Trophoblast cell (in vitro differentiated cells and primary cell): ENCODE measurements at regions not wholly inside any gene's neighbourhood (a gene's known extent, or its start where the extent isn't known, plus 50 kb on each side); places are given as distances from the start of the nearest gene placed in this dataset.

ENCODE experiments used
- DNase-seq, 2 donors: peaks; one replicate each; pipeline ENCODE4 v3.0.0-alpha.2; 2016
- H2AFZ ChIP-seq: 2 replicates; pipeline ENCODE4 v1.6.1; 2013; ENCODE audit warnings: low read length, moderate library complexity, mild to moderate bottlenecking; ENCODE audit not compliant: insufficient read depth, poor library complexity
- H2AK5ac ChIP-seq: 2 replicates; pipeline ENCODE4 v1.6.1; 2013; ENCODE audit warnings: mild to moderate bottlenecking, low read length
- H2BK120ac ChIP-seq: 2 replicates; pipeline ENCODE4 v1.6.1; 2013; ENCODE audit warnings: low read length, mild to moderate bottlenecking, moderate library complexity; ENCODE audit not compliant: insufficient read depth, poor library complexity
- H2BK12ac ChIP-seq: 2 replicates; pipeline ENCODE4 v1.6.1; 2013; ENCODE audit warnings: mild to moderate bottlenecking, low read length, moderate library complexity
- H2BK5ac ChIP-seq: 2 replicates; pipeline ENCODE4 v1.6.1; 2013; ENCODE audit warnings: low read length, low read depth, moderate library complexity, mild to moderate bottlenecking; ENCODE audit not compliant: poor library complexity
- H3K14ac ChIP-seq: 2 replicates; pipeline ENCODE4 v1.6.1; 2013; ENCODE audit warnings: mild to moderate bottlenecking, low read length
- H3K18ac ChIP-seq: 2 replicates; pipeline ENCODE4 v1.6.1; 2013; ENCODE audit warnings: mild to moderate bottlenecking, low read length
- H3K23ac ChIP-seq: 2 replicates; pipeline ENCODE4 v1.6.1; 2013; ENCODE audit warnings: low read length
- H3K27ac ChIP-seq: 2 replicates; pipeline ENCODE4 v1.5.1; 2013; ENCODE audit warnings: low read depth, mild to moderate bottlenecking, inconsistent platforms, low read length, moderate library complexity
- H3K27me3 ChIP-seq: 2 replicates; pipeline ENCODE4 v1.6.1; 2013; ENCODE audit warnings: inconsistent platforms, mild to moderate bottlenecking, low read length, moderate library complexity; ENCODE audit not compliant: insufficient read depth
- H3K36me3 ChIP-seq, 2 experiments: 1 replicate in 1 of 2; 2 replicates in 1 of 2; pipeline ENCODE4 v1.6.1; 2013; ENCODE audit warnings: low read length in 2 of 2, mild to moderate bottlenecking in 2 of 2, moderate library complexity in 1 of 2; ENCODE audit not compliant: insufficient read depth in 2 of 2, control insufficient read depth in 1 of 2
- H3K4ac ChIP-seq: 2 replicates; pipeline ENCODE4 v1.6.1; 2013; ENCODE audit warnings: low read depth, mild to moderate bottlenecking, low read length, moderate library complexity
- H3K4me1 ChIP-seq, 2 experiments: 1 replicate in 1 of 2; 2 replicates in 1 of 2; pipeline ENCODE4 v1.6.1; 2013; ENCODE audit warnings: low read length in 2 of 2, mild to moderate bottlenecking in 2 of 2, moderate library complexity in 1 of 2; ENCODE audit not compliant: insufficient read depth in 2 of 2, control insufficient read depth in 1 of 2
- H3K4me2 ChIP-seq: 2 replicates; pipeline ENCODE4 v1.6.1; 2013; ENCODE audit warnings: inconsistent platforms, mild to moderate bottlenecking, low read length, moderate library complexity
- H3K4me3 ChIP-seq: 2 replicates; pipeline ENCODE4 v1.5.1; 2013; ENCODE audit warnings: mild to moderate bottlenecking, low read depth, low read length, inconsistent platforms
- H3K79me1 ChIP-seq: one replicate; pipeline ENCODE4 v1.6.1; 2013; ENCODE audit warnings: low read length
- H3K79me2 ChIP-seq: 2 replicates; pipeline ENCODE4 v1.6.1; 2013; ENCODE audit warnings: low read length, mild to moderate bottlenecking; ENCODE audit not compliant: control insufficient read depth, insufficient read depth, poor library complexity
- H3K9ac ChIP-seq: 2 replicates; pipeline ENCODE4 v1.6.1; 2013; ENCODE audit warnings: mild to moderate bottlenecking, low read length
- H3K9me3 ChIP-seq: 2 replicates; pipeline ENCODE4 v1.6.1; 2013; ENCODE audit warnings: low read depth, mild to moderate bottlenecking, control low read depth, inconsistent platforms, low read length; ENCODE audit not compliant: insufficient read depth
- H4K12ac ChIP-seq: 2 replicates; pipeline ENCODE4 v1.6.1; 2013; ENCODE audit warnings: low read depth, mild to moderate bottlenecking, low read length, moderate library complexity
- H4K8ac ChIP-seq: 2 replicates; pipeline ENCODE4 v1.6.1; 2013; ENCODE audit warnings: low read depth, mild to moderate bottlenecking, low read length, moderate library complexity
- H4K91ac ChIP-seq: one replicate; pipeline ENCODE4 v1.6.1; 2013; ENCODE audit warnings: low read depth, mild to moderate bottlenecking, low read length, moderate library complexity
- WGBS: extraction: QIAGEN DNeasy Blood & Tissue Kit; methylation state at CpG from one replicate; pipeline ENCODE4 v1.1.7; 2013; ENCODE audit warnings: missing lambda C conversion rate; ENCODE audit not compliant: insufficient read length, insufficient coverage; ENCODE audit errors: extremely low coverage; 5-methylcytosine and 5-hydroxymethylcytosine counted together

GRCh38 chr3:102132370-102132769, 283.1 kb downstream of the NFKBIZ start:
- H2BK12ac ChIP-seq = no peak overlapping the region

GRCh38 chr3:102133376-102133775, 284.1 kb downstream of the NFKBIZ start:
- H3K9me3 ChIP-seq = no peaks in the 10 kb centered on the region
- no peak overlapping the region for H3K18ac ChIP-seq
- no peak overlapping the region for H3K4me3 ChIP-seq
- no peaks in the 10 kb centered on the region for H3K4me1 ChIP-seq
- no peak overlapping the region for H3K4ac ChIP-seq
- no peak overlapping the region for H2AK5ac ChIP-seq
- H3K36me3 ChIP-seq = no peaks in the 10 kb centered on the region
- H2AFZ ChIP-seq = no peak overlapping the region
- no peak overlapping the region for H3K9ac ChIP-seq
- H3K79me2 ChIP-seq = no peaks in the 10 kb centered on the region
- H4K91ac ChIP-seq = no peak overlapping the region
- no peak overlapping the region for H3K14ac ChIP-seq
- no peaks in the 10 kb centered on the region for H3K79me1 ChIP-seq
- no peak overlapping the region for H4K8ac ChIP-seq
- H2BK12ac ChIP-seq = no peak overlapping the region
- H2BK5ac ChIP-seq = no peak overlapping the region
- no peak overlapping the region for H3K4me2 ChIP-seq
- H2BK120ac ChIP-seq = no peak overlapping the region
- DNase-seq = no peak
- no peak overlapping the region for H4K12ac ChIP-seq
- H3K23ac ChIP-seq = no peak overlapping the region
- WGBS = no CpG with 5 or more reads among the region's 2 CpGs
- no peak overlapping the region for H3K27ac ChIP-seq
- H3K27me3 ChIP-seq = no peaks in the 10 kb centered on the region

More at GRCh38 chr3:102132370-102132769, 283.1 kb downstream of the NFKBIZ start:
- no peak overlapping the region for H4K8ac ChIP-seq
- H3K4me3 ChIP-seq = no peak overlapping the region
- no peaks in the 10 kb centered on the region for H3K79me1 ChIP-seq
- no peaks in the 10 kb centered on the region for H3K4me1 ChIP-seq
- H3K27ac ChIP-seq = no peak overlapping the region
- no peaks in the 10 kb centered on the region for H3K36me3 ChIP-seq
- no peak overlapping the region for H3K14ac ChIP-seq
- no peak overlapping the region for H3K4ac ChIP-seq
- H3K79me2 ChIP-seq = no peaks in the 10 kb centered on the region
- H2BK5ac ChIP-seq = no peak overlapping the region
- no peak overlapping the region for H2AK5ac ChIP-seq
- no peaks in the 10 kb centered on the region for H3K27me3 ChIP-seq
- H3K4me2 ChIP-seq = no peak overlapping the region
- DNase-seq = no peak
- no peak overlapping the region for H3K18ac ChIP-seq
- H4K12ac ChIP-seq = no peak overlapping the region
- H3K23ac ChIP-seq = no peak overlapping the region
- H4K91ac ChIP-seq = no peak overlapping the region
- no peak overlapping the region for H3K9ac ChIP-seq
- H2BK120ac ChIP-seq = no peak overlapping the region
- H3K9me3 ChIP-seq = no peaks in the 10 kb centered on the region
- H2AFZ ChIP-seq = no peak overlapping the region

DNA sequence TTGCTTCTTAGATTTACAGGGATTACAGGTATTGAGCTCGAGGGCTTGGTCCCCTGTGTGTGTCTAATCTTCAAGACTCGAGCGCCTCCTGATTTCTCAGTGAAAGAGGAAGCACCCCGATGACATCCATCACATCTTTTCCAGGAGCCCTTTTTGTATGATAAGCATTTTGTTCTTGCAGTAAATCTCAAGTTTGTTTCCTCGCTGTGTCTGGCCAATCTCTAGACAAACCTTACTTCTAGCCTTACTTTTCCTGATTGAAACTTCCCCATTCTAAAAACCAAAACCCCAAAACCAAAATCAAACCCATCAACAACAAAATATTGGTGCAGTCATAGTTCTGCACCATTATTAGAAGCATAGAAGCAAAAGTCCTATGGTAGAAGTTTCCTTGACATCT, 286.0 kb downstream of the NFKBIZ start:
- no peaks in the 10 kb centered on the region for H3K27me3 ChIP-seq
- no peaks in the 10 kb centered on the region for H3K79me2 ChIP-seq
- H3K9me3 ChIP-seq = no peaks in the 10 kb centered on the region
- no peak overlapping the region for H3K27ac ChIP-seq
- no peaks in the 10 kb centered on the region for H3K4me1 ChIP-seq
- H2AFZ ChIP-seq = no peak overlapping the region
- H2BK12ac ChIP-seq = no peak overlapping the region
- H2BK120ac ChIP-seq = no peak overlapping the region
- H3K9ac ChIP-seq = no peak overlapping the region
- no peak overlapping the region for H2BK5ac ChIP-seq
- no peak for DNase-seq
- no peak overlapping the region for H3K4me3 ChIP-seq
- H3K36me3 ChIP-seq = no peaks in the 10 kb centered on the region
- no peak overlapping the region for H3K23ac ChIP-seq
- H3K18ac ChIP-seq = no peak overlapping the region
- no peak overlapping the region for H3K4me2 ChIP-seq
- H2AK5ac ChIP-seq = no peak overlapping the region
- H3K4ac ChIP-seq = no peak overlapping the region
- no peaks in the 10 kb centered on the region for H3K79me1 ChIP-seq
- H4K12ac ChIP-seq = no peak overlapping the region
- H4K8ac ChIP-seq = no peak overlapping the region
- H4K91ac ChIP-seq = no peak overlapping the region
- no CpG with 5 or more reads among the region's 5 CpGs for WGBS
- no peak overlapping the region for H3K14ac ChIP-seq

- H4K91ac ChIP-seq = no peak overlapping the region
- H3K4me2 ChIP-seq = no peak overlapping the region
- no CpG with 5 or more reads among the region's 2 CpGs for WGBS
- H3K4me3 ChIP-seq = no peak overlapping the region
- H3K79me2 ChIP-seq = no peaks in the 10 kb centered on the region
- no peak overlapping the region for H2BK5ac ChIP-seq
- H3K18ac ChIP-seq = no peak overlapping the region
- H3K27me3 ChIP-seq = no peaks in the 10 kb centered on the region
- no peak overlapping the region for H3K9ac ChIP-seq
- H3K79me1 ChIP-seq = no peaks in the 10 kb centered on the region
- H2AFZ ChIP-seq = no peak overlapping the region
- no peak overlapping the region for H2BK12ac ChIP-seq
- H3K14ac ChIP-seq = no peak overlapping the region
- no peaks in the 10 kb centered on the region for H3K9me3 ChIP-seq
- no peaks in the 10 kb centered on the region for H3K36me3 ChIP-seq
- no peak overlapping the region for H2AK5ac ChIP-seq
- no peak overlapping the region for H3K27ac ChIP-seq
- no peaks in the 10 kb centered on the region for H3K4me1 ChIP-seq
- H3K4ac ChIP-seq = no peak overlapping the region
- H2BK120ac ChIP-seq = no peak overlapping the region
- no peak overlapping the region for H4K12ac ChIP-seq
- no peak overlapping the region for H4K8ac ChIP-seq
- no peak for DNase-seq
- H3K23ac ChIP-seq = no peak overlapping the region
These were observed 286.9 kb downstream of the NFKBIZ start for GRCh38 chr3:102136183-102136582.
